ENCODE measurements at regions not wholly inside any gene's neighbourhood (a gene's known extent, or its start where the extent isn't known, plus 50 kb on each side); places are given as distances from the start of the nearest gene placed in this dataset.

DNA sequence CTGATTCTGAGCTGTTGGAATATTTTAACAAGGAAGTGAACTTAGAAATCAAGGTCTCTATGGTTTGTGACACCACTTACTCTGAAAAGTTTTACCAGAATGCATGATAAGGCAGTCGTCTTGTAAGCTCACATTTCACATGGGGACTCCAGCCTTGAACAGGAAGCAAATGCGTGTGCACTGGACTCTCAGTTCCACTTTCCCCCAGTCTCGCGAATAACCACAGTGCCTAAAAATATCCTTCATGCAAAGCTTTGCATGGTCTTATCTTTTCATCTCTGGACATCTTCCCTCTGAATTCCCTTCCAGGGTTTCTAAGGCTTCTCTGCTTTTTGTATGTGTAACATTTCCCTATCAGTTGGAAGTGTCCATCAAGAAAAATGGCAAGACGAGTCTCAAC lies 581.8 kb downstream of the NLGN4X start:
- Histone ChIP-seq H3K9me2 (ENCODE audit: insufficient read depth, low read length) (no peaks in the 10 kb centered on the region), H2AFZ (ENCODE audit: low read depth, low read length) (no peak overlapping the region), H4K20me1 (ENCODE audit: insufficient read depth) (no peaks in the 10 kb centered on the region), H3K27me3 (ENCODE audit: insufficient read depth, low read depth, low read length) (no peaks in the 10 kb centered on the region), H3F3A (ENCODE audit: insufficient read depth, low read length, poor library complexity, severe bottlenecking) (no peaks in the 10 kb centered on the region), H3K9me3 (ENCODE audit: low read length) (no peaks in the 10 kb centered on the region), H3K36me3 (ENCODE audit: insufficient read depth, low read length) (no peaks in the 10 kb centered on the region), H3K4me3 (ENCODE audit: low read length) (no peak overlapping the region), H3K9ac (ENCODE audit: low read length) (no peak overlapping the region), H3K4me2 (ENCODE audit: low read length) (no peak overlapping the region), H3K79me2 (replicated peaks; ENCODE audit: insufficient read depth, low read length) (no peaks in the 10 kb centered on the region), H3K27ac (ENCODE audit: low read length) (no peak overlapping the region)
- TF ChIP-seq RAD21 (conservative IDR thresholded peaks at IDR 0.05) (no peak), EZH2 (IDR thresholded peaks at IDR 0.05; ENCODE audit: borderline replicate concordance, insufficient read depth, low read length, poor library complexity, severe bottlenecking) (no peak), TAF1 (IDR thresholded peaks at IDR 0.05; ENCODE audit: low read depth) (no peak), POLR2AphosphoS5 (IDR thresholded peaks at IDR 0.05) (no peak), EP300 (conservative IDR thresholded peaks at IDR 0.05; ENCODE audit: poor library complexity, severe bottlenecking) (no peak), SMC3 (conservative IDR thresholded peaks at IDR 0.05; ENCODE audit: poor library complexity) (no peak), MXI1 (conservative IDR thresholded peaks at IDR 0.05; ENCODE audit: poor library complexity, severe bottlenecking) (no peak)
- TF ChIP-seq, protein P1, sequence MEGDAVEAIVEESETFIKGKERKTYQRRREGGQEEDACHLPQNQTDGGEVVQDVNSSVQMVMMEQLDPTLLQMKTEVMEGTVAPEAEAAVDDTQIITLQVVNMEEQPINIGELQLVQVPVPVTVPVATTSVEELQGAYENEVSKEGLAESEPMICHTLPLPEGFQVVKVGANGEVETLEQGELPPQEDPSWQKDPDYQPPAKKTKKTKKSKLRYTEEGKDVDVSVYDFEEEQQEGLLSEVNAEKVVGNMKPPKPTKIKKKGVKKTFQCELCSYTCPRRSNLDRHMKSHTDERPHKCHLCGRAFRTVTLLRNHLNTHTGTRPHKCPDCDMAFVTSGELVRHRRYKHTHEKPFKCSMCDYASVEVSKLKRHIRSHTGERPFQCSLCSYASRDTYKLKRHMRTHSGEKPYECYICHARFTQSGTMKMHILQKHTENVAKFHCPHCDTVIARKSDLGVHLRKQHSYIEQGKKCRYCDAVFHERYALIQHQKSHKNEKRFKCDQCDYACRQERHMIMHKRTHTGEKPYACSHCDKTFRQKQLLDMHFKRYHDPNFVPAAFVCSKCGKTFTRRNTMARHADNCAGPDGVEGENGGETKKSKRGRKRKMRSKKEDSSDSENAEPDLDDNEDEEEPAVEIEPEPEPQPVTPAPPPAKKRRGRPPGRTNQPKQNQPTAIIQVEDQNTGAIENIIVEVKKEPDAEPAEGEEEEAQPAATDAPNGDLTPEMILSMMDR (IDR thresholded peaks at IDR 0.05; ENCODE audit: poor library complexity, severe bottlenecking), result no peak
- TF ChIP-seq, protein P2, sequence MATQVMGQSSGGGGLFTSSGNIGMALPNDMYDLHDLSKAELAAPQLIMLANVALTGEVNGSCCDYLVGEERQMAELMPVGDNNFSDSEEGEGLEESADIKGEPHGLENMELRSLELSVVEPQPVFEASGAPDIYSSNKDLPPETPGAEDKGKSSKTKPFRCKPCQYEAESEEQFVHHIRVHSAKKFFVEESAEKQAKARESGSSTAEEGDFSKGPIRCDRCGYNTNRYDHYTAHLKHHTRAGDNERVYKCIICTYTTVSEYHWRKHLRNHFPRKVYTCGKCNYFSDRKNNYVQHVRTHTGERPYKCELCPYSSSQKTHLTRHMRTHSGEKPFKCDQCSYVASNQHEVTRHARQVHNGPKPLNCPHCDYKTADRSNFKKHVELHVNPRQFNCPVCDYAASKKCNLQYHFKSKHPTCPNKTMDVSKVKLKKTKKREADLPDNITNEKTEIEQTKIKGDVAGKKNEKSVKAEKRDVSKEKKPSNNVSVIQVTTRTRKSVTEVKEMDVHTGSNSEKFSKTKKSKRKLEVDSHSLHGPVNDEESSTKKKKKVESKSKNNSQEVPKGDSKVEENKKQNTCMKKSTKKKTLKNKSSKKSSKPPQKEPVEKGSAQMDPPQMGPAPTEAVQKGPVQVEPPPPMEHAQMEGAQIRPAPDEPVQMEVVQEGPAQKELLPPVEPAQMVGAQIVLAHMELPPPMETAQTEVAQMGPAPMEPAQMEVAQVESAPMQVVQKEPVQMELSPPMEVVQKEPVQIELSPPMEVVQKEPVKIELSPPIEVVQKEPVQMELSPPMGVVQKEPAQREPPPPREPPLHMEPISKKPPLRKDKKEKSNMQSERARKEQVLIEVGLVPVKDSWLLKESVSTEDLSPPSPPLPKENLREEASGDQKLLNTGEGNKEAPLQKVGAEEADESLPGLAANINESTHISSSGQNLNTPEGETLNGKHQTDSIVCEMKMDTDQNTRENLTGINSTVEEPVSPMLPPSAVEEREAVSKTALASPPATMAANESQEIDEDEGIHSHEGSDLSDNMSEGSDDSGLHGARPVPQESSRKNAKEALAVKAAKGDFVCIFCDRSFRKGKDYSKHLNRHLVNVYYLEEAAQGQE (IDR thresholded peaks at IDR 0.05; ENCODE audit: borderline replicate concordance), result no peak

DNA sequence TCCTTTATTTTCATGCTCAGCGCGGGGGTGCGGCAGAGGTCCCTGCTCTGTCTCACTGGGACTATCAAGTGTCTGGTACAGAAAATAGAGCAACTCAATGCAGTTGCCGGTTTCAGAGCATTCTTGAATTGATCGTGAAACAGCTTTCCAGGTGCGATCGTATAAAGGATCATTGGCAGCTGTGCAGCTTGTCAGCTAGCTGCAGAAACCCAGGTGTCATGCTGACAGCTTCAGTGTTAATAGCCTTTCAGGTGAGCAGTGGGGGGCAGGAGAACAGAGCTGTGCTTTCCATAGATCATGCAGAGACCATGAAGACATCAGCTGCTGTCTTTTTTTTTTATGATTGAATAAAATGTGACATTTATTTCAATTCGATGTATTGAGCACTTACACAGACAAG lies 583.9 kb downstream of the NLGN4X start:
- Histone ChIP-seq H3K4me2 (ENCODE audit: low read length) (peak overlapping the region; percentile 14), H3K27me3 (ENCODE audit: insufficient read depth, low read depth, low read length) (no peaks in the 10 kb centered on the region), H3K9ac (ENCODE audit: low read length) (peak overlapping the region; percentile 23), H3K79me2 (replicated peaks; ENCODE audit: insufficient read depth, low read length) (no peaks in the 10 kb centered on the region), H3K36me3 (ENCODE audit: insufficient read depth, low read length) (no peaks in the 10 kb centered on the region), H2AFZ (ENCODE audit: low read depth, low read length) (no peak overlapping the region), H3K9me3 (ENCODE audit: low read length) (no peaks in the 10 kb centered on the region), H3F3A (ENCODE audit: insufficient read depth, low read length, poor library complexity, severe bottlenecking) (no peaks in the 10 kb centered on the region), H3K27ac (ENCODE audit: low read length) (peak overlapping the region; percentile 81), H3K9me2 (ENCODE audit: insufficient read depth, low read length) (no peaks in the 10 kb centered on the region), H3K4me3 (ENCODE audit: low read length) (peak overlapping the region; percentile 48), H4K20me1 (ENCODE audit: insufficient read depth) (no peaks in the 10 kb centered on the region)
- TF ChIP-seq RAD21 (conservative IDR thresholded peaks at IDR 0.05) (peak; percentile 49), TAF1 (IDR thresholded peaks at IDR 0.05; ENCODE audit: low read depth) (no peak), EZH2 (IDR thresholded peaks at IDR 0.05; ENCODE audit: borderline replicate concordance, insufficient read depth, low read length, poor library complexity, severe bottlenecking) (no peak), POLR2AphosphoS5 (IDR thresholded peaks at IDR 0.05) (peak; percentile 91), SMC3 (conservative IDR thresholded peaks at IDR 0.05; ENCODE audit: poor library complexity) (peak; percentile 19), EP300 (conservative IDR thresholded peaks at IDR 0.05; ENCODE audit: poor library complexity, severe bottlenecking) (peak; percentile 97)
- TF ChIP-seq, protein P2 (IDR thresholded peaks at IDR 0.05; ENCODE audit: borderline replicate concordance), result peak; percentile 48

Data from neural cell (in vitro differentiated cells).